ENCODE measurements at regions not wholly inside any gene's neighbourhood (a gene's known extent, or its start where the extent isn't known, plus 50 kb on each side); places are given as distances from the start of the nearest gene placed in this dataset.

DNA sequence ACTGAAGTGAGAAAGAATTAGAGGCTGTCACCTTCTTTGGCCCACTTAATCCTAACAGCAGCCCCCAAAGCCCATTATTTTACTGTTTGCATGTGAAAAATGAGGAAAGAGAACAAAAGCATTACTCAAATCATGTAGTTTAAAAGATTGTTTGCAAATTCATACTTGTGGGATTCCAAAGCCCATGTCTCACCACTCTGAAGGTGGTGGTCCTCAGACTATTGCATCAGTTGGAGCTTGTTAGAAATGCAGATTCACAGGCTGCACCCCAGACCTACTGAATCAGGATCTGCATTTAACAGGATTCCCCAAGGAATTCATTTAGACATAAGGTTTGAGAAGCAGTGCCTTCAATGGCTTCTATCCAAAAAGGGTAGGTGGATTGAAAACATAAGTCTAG is 93.7 kb upstream of the PDE1C start:
- no peaks in the 10 kb centered on the region for H3K36me3 ChIP-seq (ENCODE audit: control insufficient read depth in 2 of 2, extremely low read depth in 1 of 2, insufficient read depth in 2 of 2, low read length in 2 of 2)
- no peaks in the 10 kb centered on the region for H3K9me3 ChIP-seq (ENCODE audit: control insufficient read depth, low read depth, low read length)
- H3K4me1 ChIP-seq (ENCODE audit: control insufficient read depth, extremely low read depth, insufficient read depth, low read length), result peaks cover 25% of the 10 kb centered on the region
- H3K4me2 ChIP-seq (ENCODE audit: control insufficient read depth, extremely low read depth, insufficient read depth, low read depth, low read length), result no peak overlapping the region
- H2AFZ ChIP-seq (ENCODE audit: control insufficient read depth, low read length), result no peak overlapping the region
- no peaks in the 10 kb centered on the region for H3K27me3 ChIP-seq (ENCODE audit: control insufficient read depth, extremely low read depth, insufficient read depth, low read length)
- TF ChIP-seq CTCF (optimal IDR thresholded peaks at IDR 0.05 in 1 of 3, IDR thresholded peaks at IDR 0.05 in 1 of 3, conservative IDR thresholded peaks at IDR 0.05 in 1 of 3; ENCODE audit: extremely low read depth in 1 of 3, insufficient read depth in 2 of 3, low read length in 3 of 3), result no peak
- FAIRE-seq (no peak), DNase-seq (ENCODE audit: low read depth, low spot score) (no peak)
- no peak overlapping the region for H3K4me3 ChIP-seq (ENCODE audit: control insufficient read depth in 2 of 3, extremely low read depth in 1 of 3, insufficient read depth in 2 of 3, low read depth in 1 of 3, low read length in 3 of 3)
- H3K27ac ChIP-seq (ENCODE audit: control insufficient read depth, insufficient read depth, low read length), result peak overlapping the region; percentile 62
- dilution Hi-C loops (cut with MboI; ENCODE audit: extremely low pct_ligation_motif_present, low sequenced_read_pairs), result no loop called here
- H3K9me1 ChIP-seq (ENCODE audit: control insufficient read depth, extremely low read depth, insufficient read depth, low read length), result no peaks in the 10 kb centered on the region
- H3K79me2 ChIP-seq (ENCODE audit: control insufficient read depth, insufficient read depth, low read length), result no peaks in the 10 kb centered on the region
- H4K20me1 ChIP-seq (ENCODE audit: control insufficient read depth, extremely low read depth, insufficient read depth, low read length), result no peaks in the 10 kb centered on the region
- H3K9ac ChIP-seq (ENCODE audit: control insufficient read depth, extremely low read depth, insufficient read depth, low read length), result no peak overlapping the region

GRCh38 chr7:32163141-32163806 is 93.1 kb upstream of the PDE1C start:
- Histone ChIP-seq H3K9me3 (ENCODE audit: control insufficient read depth, low read depth, low read length) (no peaks in the 10 kb centered on the region), H3K4me1 (ENCODE audit: control insufficient read depth, extremely low read depth, insufficient read depth, low read length) (peaks cover 25% of the 10 kb centered on the region), H3K9ac (ENCODE audit: control insufficient read depth, extremely low read depth, insufficient read depth, low read length) (peak overlapping the region; percentile 2), H3K36me3 (ENCODE audit: control insufficient read depth in 2 of 2, extremely low read depth in 1 of 2, insufficient read depth in 2 of 2, low read length in 2 of 2) (no peaks in the 10 kb centered on the region), H3K4me3 (ENCODE audit: control insufficient read depth in 2 of 3, extremely low read depth in 1 of 3, insufficient read depth in 2 of 3, low read depth in 1 of 3, low read length in 3 of 3) (no peak overlapping the region), H3K27ac (ENCODE audit: control insufficient read depth, insufficient read depth, low read length) (peak overlapping the region; percentile 62), H3K79me2 (ENCODE audit: control insufficient read depth, insufficient read depth, low read length) (no peaks in the 10 kb centered on the region), H4K20me1 (ENCODE audit: control insufficient read depth, extremely low read depth, insufficient read depth, low read length) (no peaks in the 10 kb centered on the region), H3K27me3 (ENCODE audit: control insufficient read depth, extremely low read depth, insufficient read depth, low read length) (no peaks in the 10 kb centered on the region), H3K9me1 (ENCODE audit: control insufficient read depth, extremely low read depth, insufficient read depth, low read length) (no peaks in the 10 kb centered on the region), H2AFZ (ENCODE audit: control insufficient read depth, low read length) (peak overlapping the region; percentile 0), H3K4me2 (ENCODE audit: control insufficient read depth, extremely low read depth, insufficient read depth, low read depth, low read length) (peak overlapping the region; percentile 49)
- dilution Hi-C loops (cut with MboI; ENCODE audit: extremely low pct_ligation_motif_present, low sequenced_read_pairs), result no loop called here
- DNase-seq (ENCODE audit: low read depth, low spot score) (peak; percentile 52), FAIRE-seq (peak; percentile 89)
- TF ChIP-seq EZH2 (IDR thresholded peaks at IDR 0.05; ENCODE audit: low read length) (no peak), CTCF (optimal IDR thresholded peaks at IDR 0.05 in 1 of 3, IDR thresholded peaks at IDR 0.05 in 1 of 3, conservative IDR thresholded peaks at IDR 0.05 in 1 of 3; ENCODE audit: extremely low read depth in 1 of 3, insufficient read depth in 2 of 3, low read length in 3 of 3) (peak in 1 of 3 experiments; percentile 21)
